GM23338 (cell line): ENCODE measurements at regions not wholly inside any gene's neighbourhood (a gene's known extent, or its start where the extent isn't known, plus 50 kb on each side); places are given as distances from the start of the nearest gene placed in this dataset.

Source experiments
- ATAC-seq: fragments of 200-7000 bp; cut with Tn5 transposase; 3 replicates; pipeline ENCODE4 v1.9.1; 2020
- DNase-seq: peaks from one replicate; pipeline ENCODE4 v3.0.0-alpha.2; 2015; ENCODE audit warnings: low spot score
- H2AFZ ChIP-seq: fragments of 200-600 bp; sonication (generic); 2 replicates; pipeline ENCODE4 v1.8.0; 2016; ENCODE audit warnings: antibody characterized with exemption, mild to moderate bottlenecking, moderate library complexity
- H3F3A ChIP-seq: fragments of 200-600 bp; sonication (generic); replicated peaks from 2 replicates; pipeline ENCODE4 v1.8.0; 2017; ENCODE audit warnings: antibody characterized with exemption, mixed run types, low read depth
- H3K27ac ChIP-seq: fragments of 200-600 bp; sonication (generic); 2 replicates; pipeline ENCODE4 v1.6.1; 2016; ENCODE audit warnings: low read depth
- H3K27me3 ChIP-seq: fragments of 200-600 bp; sonication (generic); 2 replicates; pipeline ENCODE4 v1.8.0; 2016; ENCODE audit warnings: mild to moderate bottlenecking, mixed run types, moderate library complexity; ENCODE audit not compliant: insufficient read depth
- H3K36me3 ChIP-seq: fragments of 200-600 bp; sonication (generic); 2 replicates; pipeline ENCODE4 v1.8.0; 2016; ENCODE audit warnings: mild to moderate bottlenecking; ENCODE audit not compliant: insufficient read depth
- H3K4me1 ChIP-seq: fragments of 200-600 bp; sonication (generic); 2 replicates; pipeline ENCODE4 v1.8.0; 2016; ENCODE audit warnings: mild to moderate bottlenecking, moderate library complexity; ENCODE audit not compliant: insufficient read depth
- H3K4me2 ChIP-seq: fragments of 200-600 bp; sonication (generic); 2 replicates; pipeline ENCODE4 v1.7.1; 2017; ENCODE audit warnings: mixed run types
- H3K4me3 ChIP-seq: fragments of 200-600 bp; sonication (generic); 2 replicates; pipeline ENCODE4 v1.6.1; 2016; ENCODE audit warnings: mixed run types
- H3K79me2 ChIP-seq: fragments of 200-600 bp; sonication (generic); replicated peaks from 2 replicates; pipeline ENCODE4 v1.8.0; 2017; ENCODE audit warnings: mild to moderate bottlenecking; ENCODE audit not compliant: insufficient read depth
- H3K9me2 ChIP-seq: fragments of 200-600 bp; sonication (generic); 2 replicates; pipeline ENCODE4 v1.8.0; 2017; ENCODE audit not compliant: insufficient read depth
- H4K20me1 ChIP-seq: fragments of 200-600 bp; sonication (generic); replicated peaks from 2 replicates; pipeline ENCODE4 v1.8.0; 2017; ENCODE audit warnings: mild to moderate bottlenecking; ENCODE audit not compliant: insufficient read depth
- H3K27ac Mint-ChIP-seq: 2 replicates; pipeline ENCODE4 v1.8.0; 2020; ENCODE audit warnings: inconsistent platforms, mild to moderate bottlenecking, moderate library complexity, mixed read lengths
- H3K27me3 Mint-ChIP-seq: 3 replicates; pipeline ENCODE4 v1.8.0; 2022; ENCODE audit warnings: low read depth, mild to moderate bottlenecking, moderate library complexity, mixed read lengths, inconsistent platforms; ENCODE audit not compliant: insufficient read depth, poor library complexity
- H3K36me3 Mint-ChIP-seq: 3 replicates; pipeline ENCODE4 v1.8.0; 2021; ENCODE audit warnings: low read depth, mild to moderate bottlenecking, inconsistent platforms, moderate library complexity, mixed read lengths
- H3K4me1 Mint-ChIP-seq: 3 replicates; pipeline ENCODE4 v1.8.0; 2020; ENCODE audit warnings: mild to moderate bottlenecking, inconsistent platforms, mixed read lengths
- H3K4me3 Mint-ChIP-seq: 3 replicates; pipeline ENCODE4 v1.8.0; 2021; ENCODE audit warnings: moderate library complexity, mild to moderate bottlenecking, inconsistent platforms, mixed read lengths
- H3K9me3 Mint-ChIP-seq: 3 replicates; pipeline ENCODE4 v1.8.0; 2020; ENCODE audit warnings: moderate library complexity, mild to moderate bottlenecking, inconsistent platforms, mixed read lengths
- CREB1 ChIP-seq: fragments of 250-450 bp; sonication (Bioruptor Pico); IDR thresholded peaks from 2 replicates; pipeline ENCODE4 v1.5.0; 2020; ENCODE audit warnings: low read depth, mild to moderate bottlenecking, moderate library complexity
- EZH2 ChIP-seq: fragments of 200-600 bp; sonication (generic); IDR thresholded peaks from one replicate; pipeline ENCODE4 v1.8.0; 2017; ENCODE audit warnings: antibody characterized with exemption, mild to moderate bottlenecking, low read depth; ENCODE audit not compliant: unreplicated experiment
- EZH2phosphoT487 ChIP-seq: fragments of 200-600 bp; sonication (generic); IDR thresholded peaks from one replicate; pipeline ENCODE4 v1.8.1; 2018; ENCODE audit warnings: antibody characterized with exemption; ENCODE audit not compliant: unreplicated experiment
- JUNB ChIP-seq: IDR thresholded peaks from one replicate; pipeline ENCODE4 v1.6.1; 2016; ENCODE audit warnings: antibody characterized with exemption; ENCODE audit not compliant: unreplicated experiment
- NANOG ChIP-seq: IDR thresholded peaks from 2 replicates; pipeline ENCODE4 v1.6.1; 2016; ENCODE audit warnings: antibody characterized with exemption, borderline replicate concordance
- POLR2AphosphoS5 ChIP-seq: IDR thresholded peaks from 2 replicates; pipeline ENCODE4 v1.6.1; 2016; ENCODE audit warnings: antibody characterized with exemption, low read depth
- STAT1 ChIP-seq: IDR thresholded peaks from one replicate; pipeline ENCODE4 v1.6.1; 2016; ENCODE audit warnings: antibody characterized with exemption; ENCODE audit not compliant: unreplicated experiment
- ZNF114 ChIP-seq: fragments of 250-450 bp; sonication (Bioruptor Pico); IDR thresholded peaks from 2 replicates; pipeline ENCODE4 v1.5.0; 2020; ENCODE audit warnings: mild to moderate bottlenecking, moderate library complexity
- ZNF331 ChIP-seq: fragments of 250-450 bp; sonication (Bioruptor Pico); IDR thresholded peaks from 2 replicates; pipeline ENCODE4 v1.5.0; 2020; ENCODE audit warnings: low read depth, mild to moderate bottlenecking, moderate library complexity
- TF ChIP-seq, protein P1 (sequence below): fragments of 250-450 bp; sonication (Bioruptor Pico); IDR thresholded peaks from 2 replicates; pipeline ENCODE4 v1.5.0; 2020; ENCODE audit warnings: mild to moderate bottlenecking, moderate library complexity
- TF ChIP-seq, protein P2 (sequence below): IDR thresholded peaks from one replicate; pipeline ENCODE4 v1.6.1; 2018; ENCODE audit warnings: antibody characterized with exemption; ENCODE audit not compliant: unreplicated experiment
- TF ChIP-seq, protein P3 (sequence below): IDR thresholded peaks from 2 replicates; pipeline ENCODE4 v1.6.1; 2016; ENCODE audit warnings: antibody characterized with exemption
- TF ChIP-seq, protein P4 (sequence below), 2 experiments: fragments of 200-600 bp in 1 of 2; sonication (generic) in 1 of 2; conservative IDR thresholded peaks; 2 replicates each; pipeline versions ENCODE4 v1.5.1 to v1.6.1; 2016 to 2017; ENCODE audit warnings: antibody characterized with exemption in 2 of 2, low read depth in 2 of 2, mild to moderate bottlenecking in 2 of 2, moderate library complexity in 1 of 2

DNA sequence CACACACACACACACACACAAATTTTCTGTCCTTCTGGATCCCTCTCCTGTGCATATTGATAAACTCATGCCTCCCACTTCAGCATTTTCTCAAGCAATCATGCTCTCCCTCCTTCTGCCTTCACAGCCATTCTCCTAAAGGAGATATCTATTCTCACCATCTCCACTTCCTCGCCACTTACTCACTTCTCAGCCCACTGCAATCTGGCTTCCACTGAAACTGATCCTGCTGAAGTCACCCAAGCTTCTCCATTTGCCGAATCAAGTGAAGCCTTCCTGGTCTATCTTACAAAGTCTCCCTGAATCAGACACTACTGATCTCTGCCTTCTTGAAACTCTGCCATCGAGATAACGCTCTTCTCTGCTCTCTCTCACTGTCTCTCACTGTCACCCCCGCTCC, 54.0 kb upstream of the GNAO1 start:
- H3K36me3 ChIP-seq: no peaks in the 10 kb centered on the region
- ATAC-seq (no peak), DNase-seq (no peak)
- no peak overlapping the region for H3K27ac ChIP-seq
- no peaks in the 10 kb centered on the region for H3K27me3 ChIP-seq
- Mint-ChIP-seq H3K4me1 (no peaks in the 10 kb centered on the region), H3K9me3 (no peaks in the 10 kb centered on the region; the same call in 1 of the 3 replicates), H3K4me3 (no peak overlapping the region), H3K36me3 (no peaks in the 10 kb centered on the region), H3K27ac (no peak overlapping the region), H3K27me3 (no peaks in the 10 kb centered on the region)
- no peaks in the 10 kb centered on the region for H3K4me1 ChIP-seq
- H3K4me3 ChIP-seq: no peak overlapping the region
- no peaks in the 10 kb centered on the region for H3F3A ChIP-seq
- H2AFZ ChIP-seq: peak overlapping the region; percentile 59; the same call in 1 of the 2 replicates
- H3K79me2 ChIP-seq: no peaks in the 10 kb centered on the region
- no peaks in the 10 kb centered on the region for H3K9me2 ChIP-seq
- no peak overlapping the region for H3K4me2 ChIP-seq
- no peaks in the 10 kb centered on the region for H4K20me1 ChIP-seq
- TF ChIP-seq EZH2phosphoT487: no peak
- no peak for TF ChIP-seq POLR2AphosphoS5
- TF ChIP-seq, protein P1, sequence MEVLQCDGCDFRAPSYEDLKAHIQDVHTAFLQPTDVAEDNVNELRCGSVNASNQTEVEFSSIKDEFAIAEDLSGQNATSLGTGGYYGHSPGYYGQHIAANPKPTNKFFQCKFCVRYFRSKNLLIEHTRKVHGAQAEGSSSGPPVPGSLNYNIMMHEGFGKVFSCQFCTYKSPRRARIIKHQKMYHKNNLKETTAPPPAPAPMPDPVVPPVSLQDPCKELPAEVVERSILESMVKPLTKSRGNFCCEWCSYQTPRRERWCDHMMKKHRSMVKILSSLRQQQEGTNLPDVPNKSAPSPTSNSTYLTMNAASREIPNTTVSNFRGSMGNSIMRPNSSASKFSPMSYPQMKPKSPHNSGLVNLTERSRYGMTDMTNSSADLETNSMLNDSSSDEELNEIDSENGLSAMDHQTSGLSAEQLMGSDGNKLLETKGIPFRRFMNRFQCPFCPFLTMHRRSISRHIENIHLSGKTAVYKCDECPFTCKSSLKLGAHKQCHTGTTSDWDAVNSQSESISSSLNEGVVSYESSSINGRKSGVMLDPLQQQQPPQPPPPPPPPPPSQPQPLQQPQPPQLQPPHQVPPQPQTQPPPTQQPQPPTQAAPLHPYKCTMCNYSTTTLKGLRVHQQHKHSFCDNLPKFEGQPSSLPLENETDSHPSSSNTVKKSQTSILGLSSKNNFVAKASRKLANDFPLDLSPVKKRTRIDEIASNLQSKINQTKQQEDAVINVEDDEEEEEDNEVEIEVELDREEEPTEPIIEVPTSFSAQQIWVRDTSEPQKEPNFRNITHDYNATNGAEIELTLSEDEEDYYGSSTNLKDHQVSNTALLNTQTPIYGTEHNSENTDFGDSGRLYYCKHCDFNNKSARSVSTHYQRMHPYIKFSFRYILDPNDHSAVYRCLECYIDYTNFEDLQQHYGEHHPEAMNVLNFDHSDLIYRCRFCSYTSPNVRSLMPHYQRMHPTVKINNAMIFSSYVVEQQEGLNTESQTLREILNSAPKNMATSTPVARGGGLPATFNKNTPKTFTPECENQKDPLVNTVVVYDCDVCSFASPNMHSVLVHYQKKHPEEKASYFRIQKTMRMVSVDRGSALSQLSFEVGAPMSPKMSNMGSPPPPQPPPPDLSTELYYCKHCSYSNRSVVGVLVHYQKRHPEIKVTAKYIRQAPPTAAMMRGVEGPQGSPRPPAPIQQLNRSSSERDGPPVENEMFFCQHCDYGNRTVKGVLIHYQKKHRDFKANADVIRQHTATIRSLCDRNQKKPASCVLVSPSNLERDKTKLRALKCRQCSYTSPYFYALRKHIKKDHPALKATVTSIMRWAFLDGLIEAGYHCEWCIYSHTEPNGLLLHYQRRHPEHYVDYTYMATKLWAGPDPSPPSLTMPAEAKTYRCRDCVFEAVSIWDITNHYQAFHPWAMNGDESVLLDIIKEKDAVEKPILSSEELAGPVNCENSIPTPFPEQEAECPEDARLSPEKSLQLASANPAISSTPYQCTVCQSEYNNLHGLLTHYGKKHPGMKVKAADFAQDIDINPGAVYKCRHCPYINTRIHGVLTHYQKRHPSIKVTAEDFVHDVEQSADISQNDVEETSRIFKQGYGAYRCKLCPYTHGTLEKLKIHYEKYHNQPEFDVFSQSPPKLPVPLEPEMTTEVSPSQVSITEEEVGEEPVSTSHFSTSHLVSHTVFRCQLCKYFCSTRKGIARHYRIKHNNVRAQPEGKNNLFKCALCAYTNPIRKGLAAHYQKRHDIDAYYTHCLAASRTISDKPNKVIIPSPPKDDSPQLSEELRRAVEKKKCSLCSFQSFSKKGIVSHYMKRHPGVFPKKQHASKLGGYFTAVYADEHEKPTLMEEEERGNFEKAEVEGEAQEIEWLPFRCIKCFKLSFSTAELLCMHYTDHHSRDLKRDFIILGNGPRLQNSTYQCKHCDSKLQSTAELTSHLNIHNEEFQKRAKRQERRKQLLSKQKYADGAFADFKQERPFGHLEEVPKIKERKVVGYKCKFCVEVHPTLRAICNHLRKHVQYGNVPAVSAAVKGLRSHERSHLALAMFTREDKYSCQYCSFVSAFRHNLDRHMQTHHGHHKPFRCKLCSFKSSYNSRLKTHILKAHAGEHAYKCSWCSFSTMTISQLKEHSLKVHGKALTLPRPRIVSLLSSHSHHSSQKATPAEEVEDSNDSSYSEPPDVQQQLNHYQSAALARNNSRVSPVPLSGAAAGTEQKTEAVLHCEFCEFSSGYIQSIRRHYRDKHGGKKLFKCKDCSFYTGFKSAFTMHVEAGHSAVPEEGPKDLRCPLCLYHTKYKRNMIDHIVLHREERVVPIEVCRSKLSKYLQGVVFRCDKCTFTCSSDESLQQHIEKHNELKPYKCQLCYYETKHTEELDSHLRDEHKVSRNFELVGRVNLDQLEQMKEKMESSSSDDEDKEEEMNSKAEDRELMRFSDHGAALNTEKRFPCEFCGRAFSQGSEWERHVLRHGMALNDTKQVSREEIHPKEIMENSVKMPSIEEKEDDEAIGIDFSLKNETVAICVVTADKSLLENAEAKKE (CRISPR knock-in tag): no peak
- no peak for TF ChIP-seq ZNF331 (CRISPR knock-in tag)
- TF ChIP-seq, protein P2, sequence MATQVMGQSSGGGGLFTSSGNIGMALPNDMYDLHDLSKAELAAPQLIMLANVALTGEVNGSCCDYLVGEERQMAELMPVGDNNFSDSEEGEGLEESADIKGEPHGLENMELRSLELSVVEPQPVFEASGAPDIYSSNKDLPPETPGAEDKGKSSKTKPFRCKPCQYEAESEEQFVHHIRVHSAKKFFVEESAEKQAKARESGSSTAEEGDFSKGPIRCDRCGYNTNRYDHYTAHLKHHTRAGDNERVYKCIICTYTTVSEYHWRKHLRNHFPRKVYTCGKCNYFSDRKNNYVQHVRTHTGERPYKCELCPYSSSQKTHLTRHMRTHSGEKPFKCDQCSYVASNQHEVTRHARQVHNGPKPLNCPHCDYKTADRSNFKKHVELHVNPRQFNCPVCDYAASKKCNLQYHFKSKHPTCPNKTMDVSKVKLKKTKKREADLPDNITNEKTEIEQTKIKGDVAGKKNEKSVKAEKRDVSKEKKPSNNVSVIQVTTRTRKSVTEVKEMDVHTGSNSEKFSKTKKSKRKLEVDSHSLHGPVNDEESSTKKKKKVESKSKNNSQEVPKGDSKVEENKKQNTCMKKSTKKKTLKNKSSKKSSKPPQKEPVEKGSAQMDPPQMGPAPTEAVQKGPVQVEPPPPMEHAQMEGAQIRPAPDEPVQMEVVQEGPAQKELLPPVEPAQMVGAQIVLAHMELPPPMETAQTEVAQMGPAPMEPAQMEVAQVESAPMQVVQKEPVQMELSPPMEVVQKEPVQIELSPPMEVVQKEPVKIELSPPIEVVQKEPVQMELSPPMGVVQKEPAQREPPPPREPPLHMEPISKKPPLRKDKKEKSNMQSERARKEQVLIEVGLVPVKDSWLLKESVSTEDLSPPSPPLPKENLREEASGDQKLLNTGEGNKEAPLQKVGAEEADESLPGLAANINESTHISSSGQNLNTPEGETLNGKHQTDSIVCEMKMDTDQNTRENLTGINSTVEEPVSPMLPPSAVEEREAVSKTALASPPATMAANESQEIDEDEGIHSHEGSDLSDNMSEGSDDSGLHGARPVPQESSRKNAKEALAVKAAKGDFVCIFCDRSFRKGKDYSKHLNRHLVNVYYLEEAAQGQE: no peak
- TF ChIP-seq, protein P3, sequence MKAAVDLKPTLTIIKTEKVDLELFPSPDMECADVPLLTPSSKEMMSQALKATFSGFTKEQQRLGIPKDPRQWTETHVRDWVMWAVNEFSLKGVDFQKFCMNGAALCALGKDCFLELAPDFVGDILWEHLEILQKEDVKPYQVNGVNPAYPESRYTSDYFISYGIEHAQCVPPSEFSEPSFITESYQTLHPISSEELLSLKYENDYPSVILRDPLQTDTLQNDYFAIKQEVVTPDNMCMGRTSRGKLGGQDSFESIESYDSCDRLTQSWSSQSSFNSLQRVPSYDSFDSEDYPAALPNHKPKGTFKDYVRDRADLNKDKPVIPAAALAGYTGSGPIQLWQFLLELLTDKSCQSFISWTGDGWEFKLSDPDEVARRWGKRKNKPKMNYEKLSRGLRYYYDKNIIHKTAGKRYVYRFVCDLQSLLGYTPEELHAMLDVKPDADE: no peak
- TF ChIP-seq CREB1 (CRISPR knock-in tag): no peak
- TF ChIP-seq JUNB: no peak
- TF ChIP-seq NANOG: no peak
- no peak for TF ChIP-seq STAT1
- TF ChIP-seq, protein P4, sequence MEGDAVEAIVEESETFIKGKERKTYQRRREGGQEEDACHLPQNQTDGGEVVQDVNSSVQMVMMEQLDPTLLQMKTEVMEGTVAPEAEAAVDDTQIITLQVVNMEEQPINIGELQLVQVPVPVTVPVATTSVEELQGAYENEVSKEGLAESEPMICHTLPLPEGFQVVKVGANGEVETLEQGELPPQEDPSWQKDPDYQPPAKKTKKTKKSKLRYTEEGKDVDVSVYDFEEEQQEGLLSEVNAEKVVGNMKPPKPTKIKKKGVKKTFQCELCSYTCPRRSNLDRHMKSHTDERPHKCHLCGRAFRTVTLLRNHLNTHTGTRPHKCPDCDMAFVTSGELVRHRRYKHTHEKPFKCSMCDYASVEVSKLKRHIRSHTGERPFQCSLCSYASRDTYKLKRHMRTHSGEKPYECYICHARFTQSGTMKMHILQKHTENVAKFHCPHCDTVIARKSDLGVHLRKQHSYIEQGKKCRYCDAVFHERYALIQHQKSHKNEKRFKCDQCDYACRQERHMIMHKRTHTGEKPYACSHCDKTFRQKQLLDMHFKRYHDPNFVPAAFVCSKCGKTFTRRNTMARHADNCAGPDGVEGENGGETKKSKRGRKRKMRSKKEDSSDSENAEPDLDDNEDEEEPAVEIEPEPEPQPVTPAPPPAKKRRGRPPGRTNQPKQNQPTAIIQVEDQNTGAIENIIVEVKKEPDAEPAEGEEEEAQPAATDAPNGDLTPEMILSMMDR (conservative IDR thresholded peaks at IDR 0.05; ENCODE audit: low read depth in 2 of 2): no peak
- no peak for TF ChIP-seq ZNF114 (CRISPR knock-in tag)
- TF ChIP-seq EZH2: no peak
